ENCODE measurements at regions not wholly inside any gene's neighbourhood (a gene's known extent, or its start where the extent isn't known, plus 50 kb on each side); places are given as distances from the start of the nearest gene placed in this dataset.

DNA sequence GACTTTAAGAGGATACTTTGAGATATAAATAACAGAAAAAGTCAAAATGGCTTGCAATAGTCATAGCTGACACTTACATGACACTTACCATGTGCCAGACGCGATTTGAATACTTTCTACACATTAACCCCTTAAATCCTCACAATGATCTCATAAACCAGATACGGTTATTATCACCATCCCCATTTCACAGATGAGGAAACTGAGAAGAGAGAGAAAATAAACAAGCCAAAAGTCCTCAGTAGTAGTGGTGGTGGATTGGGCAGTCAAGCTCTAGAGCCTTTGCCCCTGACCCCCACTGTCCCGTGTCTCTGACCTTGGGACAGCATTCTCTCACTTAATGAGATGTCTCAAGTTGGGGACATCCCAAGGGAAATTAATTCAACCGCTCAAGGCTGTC lies 105.2 kb upstream of the TAF1B start:
- Mint-ChIP-seq H3K4me3 (no peak overlapping the region), H3K36me3 (ENCODE audit: low read depth) (peaks cover 1% of the 10 kb centered on the region), H3K27me3 (peaks cover 6% of the 10 kb centered on the region), H3K9me3 (peaks cover 14% of the 10 kb centered on the region), H3K4me1 (peaks cover 41% of the 10 kb centered on the region), H3K27ac (peak overlapping the region; percentile 9)
- DNase-seq, result no peak
- intact Hi-C loops (cut with micrococcal nuclease), result no loop called here

DNA sequence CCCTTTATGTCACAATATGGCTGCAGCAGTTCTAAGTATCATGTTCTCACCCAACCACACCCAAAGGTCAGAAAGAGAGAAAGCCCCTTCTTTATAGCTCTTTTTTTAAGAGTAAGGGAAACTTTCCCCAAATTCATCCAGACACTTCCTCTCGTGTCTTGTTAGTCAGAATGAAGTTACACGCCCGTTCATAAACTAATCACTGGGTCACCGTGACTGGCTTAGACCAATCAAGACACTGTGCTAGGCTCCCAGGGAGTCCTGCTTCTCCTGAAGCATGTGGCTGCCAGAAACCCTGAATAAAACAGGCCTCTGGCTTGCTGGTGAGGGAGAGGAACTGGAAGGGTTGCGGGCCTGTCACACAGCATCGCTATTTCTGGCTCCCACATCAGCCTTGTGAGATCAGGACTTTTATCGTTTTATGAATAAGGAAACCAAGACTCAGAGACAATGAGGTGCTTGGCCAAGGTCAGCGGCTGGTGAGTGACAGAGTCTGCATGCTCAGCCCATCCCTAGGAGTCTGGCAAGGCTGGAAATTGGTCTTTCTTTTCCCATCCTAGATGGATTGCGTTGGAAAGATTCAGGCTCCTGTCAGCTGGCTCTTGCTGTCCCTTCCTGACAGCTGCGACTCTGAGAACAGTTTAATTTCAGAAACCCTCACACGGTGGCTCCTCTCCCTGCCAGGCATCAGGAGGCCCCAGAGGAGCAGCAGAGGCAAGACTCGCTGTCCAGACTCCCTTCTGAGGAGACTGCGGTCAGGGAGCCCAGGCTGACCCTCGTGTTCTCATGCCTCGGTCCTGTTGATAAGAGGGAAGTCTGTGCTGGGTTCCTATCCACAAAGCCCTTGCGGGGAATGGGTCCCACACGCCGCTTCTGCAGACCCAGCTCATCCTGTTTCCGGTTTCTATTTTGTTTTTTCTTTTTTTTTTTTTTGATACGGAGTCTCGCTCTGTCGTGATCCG lies 104.5 kb upstream of the TAF1B start:
- peak overlapping the region; percentile 75 for H3K27ac Mint-ChIP-seq
- no peak for DNase-seq
- intact Hi-C loops (cut with micrococcal nuclease), result no loop called here
- peaks cover 14% of the 10 kb centered on the region for H3K9me3 Mint-ChIP-seq
- H3K36me3 Mint-ChIP-seq (ENCODE audit: low read depth), result peaks cover 1% of the 10 kb centered on the region
- peak overlapping the region; percentile 77 for H3K4me3 Mint-ChIP-seq
- peaks cover 41% of the 10 kb centered on the region for H3K4me1 Mint-ChIP-seq
- peaks cover 8% of the 10 kb centered on the region for H3K27me3 Mint-ChIP-seq

DNA sequence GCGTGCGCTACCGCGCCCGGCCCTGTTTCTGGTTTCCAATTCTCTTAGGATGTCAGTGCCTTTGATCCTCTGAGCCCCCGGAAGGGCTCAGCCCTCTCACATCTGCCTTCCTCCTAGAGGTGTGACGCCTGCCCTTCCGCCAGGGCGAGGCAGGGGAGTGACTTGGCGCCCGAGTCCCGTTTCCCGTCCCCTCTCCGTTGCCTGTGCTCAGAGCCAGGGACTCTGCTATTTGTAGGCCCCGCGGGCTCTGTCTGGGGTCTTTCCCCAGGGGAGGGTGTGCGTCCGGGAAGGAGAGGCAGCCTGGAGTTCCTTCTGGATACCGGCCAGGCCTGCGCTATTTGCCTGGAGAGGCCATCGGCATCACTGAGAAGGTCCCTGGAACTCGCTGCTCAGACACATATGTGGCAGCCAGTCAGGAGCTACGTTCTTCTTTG lies 103.7 kb upstream of the TAF1B start:
- intact Hi-C loops (cut with micrococcal nuclease), result no loop called here
- Mint-ChIP-seq H3K27ac (peak overlapping the region; percentile 75), H3K9me3 (peaks cover 11% of the 10 kb centered on the region), H3K27me3 (peaks cover 8% of the 10 kb centered on the region), H3K4me3 (peak overlapping the region; percentile 77), H3K4me1 (peaks cover 41% of the 10 kb centered on the region), H3K36me3 (ENCODE audit: low read depth) (peaks cover 1% of the 10 kb centered on the region)
- DNase-seq, result peak; percentile 82

DNA sequence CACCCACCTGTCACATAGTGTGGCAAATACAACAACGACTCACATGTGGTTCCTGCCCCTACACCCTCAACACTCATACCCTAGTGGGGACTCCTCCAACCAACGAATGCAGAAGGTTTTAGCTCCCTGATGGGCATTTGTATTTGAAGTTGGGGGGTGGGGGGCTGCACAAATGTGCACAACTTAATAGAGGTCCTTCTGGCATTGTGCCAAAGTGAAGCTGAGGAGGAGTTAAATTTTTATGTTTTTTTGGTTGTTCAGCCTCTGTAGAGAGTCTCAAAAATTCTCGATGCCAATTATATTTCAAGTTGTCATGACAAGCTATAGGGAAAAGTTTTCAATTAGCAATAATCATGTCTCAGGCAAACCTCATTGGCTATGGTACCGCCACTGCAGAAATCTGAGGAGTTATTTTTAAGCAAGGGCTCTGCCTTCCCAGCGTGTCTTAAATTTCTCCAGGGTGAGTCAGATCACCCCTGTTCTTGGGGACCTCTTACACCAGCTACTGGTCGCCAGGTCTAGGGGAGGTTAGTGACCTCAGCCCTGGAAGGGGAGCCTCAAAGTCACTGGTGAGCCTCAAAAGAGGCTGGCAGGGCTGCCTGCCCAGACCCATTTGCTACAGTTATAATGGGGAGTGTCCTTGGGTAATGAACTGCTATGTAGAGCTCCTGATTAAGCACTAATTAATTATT lies 102.7 kb upstream of the TAF1B start:
- peaks cover 10% of the 10 kb centered on the region for H3K27me3 Mint-ChIP-seq
- intact Hi-C loops (cut with micrococcal nuclease), result no loop called here
- H3K9me3 Mint-ChIP-seq, result peaks cover 7% of the 10 kb centered on the region
- H3K27ac Mint-ChIP-seq, result peak overlapping the region; percentile 64
- no peak for DNase-seq
- H3K36me3 Mint-ChIP-seq (ENCODE audit: low read depth), result no peaks in the 10 kb centered on the region
- no peak overlapping the region for H3K4me3 Mint-ChIP-seq
- peaks cover 33% of the 10 kb centered on the region for H3K4me1 Mint-ChIP-seq

DNA sequence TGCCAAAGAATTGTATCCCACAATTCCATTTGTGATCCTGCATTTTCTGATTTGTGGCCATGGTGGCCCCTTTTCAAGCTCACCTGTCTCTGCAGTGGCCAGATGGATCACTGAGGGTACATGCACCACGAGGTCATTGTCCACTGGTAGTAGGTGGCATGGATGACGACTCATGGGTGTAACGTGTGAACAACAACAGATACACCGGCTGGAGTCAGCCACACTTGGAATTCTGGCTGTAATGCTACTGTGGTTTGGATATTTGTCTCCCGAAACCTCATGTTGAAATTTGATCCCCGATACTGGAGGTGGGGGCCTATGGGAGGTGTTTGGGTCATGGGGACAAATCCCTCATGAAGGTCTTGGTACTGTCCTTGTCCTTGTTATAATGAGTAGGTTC lies 102.2 kb upstream of the TAF1B start:
- Mint-ChIP-seq H3K4me1 (peaks cover 28% of the 10 kb centered on the region), H3K27me3 (peaks cover 10% of the 10 kb centered on the region), H3K27ac (no peak overlapping the region), H3K36me3 (ENCODE audit: low read depth) (no peaks in the 10 kb centered on the region), H3K9me3 (peaks cover 7% of the 10 kb centered on the region), H3K4me3 (no peak overlapping the region)
- no peak for DNase-seq
- intact Hi-C loops (cut with micrococcal nuclease), result no loop called here

DNA sequence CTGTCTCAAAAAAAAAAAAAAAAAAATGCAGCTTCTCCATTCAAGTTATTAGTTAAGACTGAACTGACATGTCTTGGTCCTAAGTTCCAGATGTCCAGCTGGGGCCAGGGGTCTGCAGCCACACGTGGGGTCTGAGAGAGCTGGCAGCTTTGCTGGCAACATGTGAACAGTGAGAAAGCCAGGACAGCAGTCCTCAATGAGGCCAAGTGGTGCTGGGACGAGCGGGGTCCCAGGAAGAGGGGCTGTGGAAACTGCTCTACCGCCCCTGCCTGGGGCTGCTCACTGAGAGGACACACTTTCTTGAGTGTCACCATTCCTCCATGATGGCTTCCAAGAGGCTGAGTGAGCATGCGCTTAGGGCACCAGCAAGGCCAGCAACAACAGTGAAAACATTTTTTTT lies 100.7 kb upstream of the TAF1B start:
- Mint-ChIP-seq H3K27me3 (peaks cover 10% of the 10 kb centered on the region), H3K4me3 (no peak overlapping the region), H3K4me1 (peaks cover 17% of the 10 kb centered on the region), H3K36me3 (ENCODE audit: low read depth) (no peaks in the 10 kb centered on the region), H3K9me3 (peaks cover 7% of the 10 kb centered on the region), H3K27ac (no peak overlapping the region)
- DNase-seq, result no peak
- intact Hi-C loops (cut with micrococcal nuclease), result no loop called here

DNA sequence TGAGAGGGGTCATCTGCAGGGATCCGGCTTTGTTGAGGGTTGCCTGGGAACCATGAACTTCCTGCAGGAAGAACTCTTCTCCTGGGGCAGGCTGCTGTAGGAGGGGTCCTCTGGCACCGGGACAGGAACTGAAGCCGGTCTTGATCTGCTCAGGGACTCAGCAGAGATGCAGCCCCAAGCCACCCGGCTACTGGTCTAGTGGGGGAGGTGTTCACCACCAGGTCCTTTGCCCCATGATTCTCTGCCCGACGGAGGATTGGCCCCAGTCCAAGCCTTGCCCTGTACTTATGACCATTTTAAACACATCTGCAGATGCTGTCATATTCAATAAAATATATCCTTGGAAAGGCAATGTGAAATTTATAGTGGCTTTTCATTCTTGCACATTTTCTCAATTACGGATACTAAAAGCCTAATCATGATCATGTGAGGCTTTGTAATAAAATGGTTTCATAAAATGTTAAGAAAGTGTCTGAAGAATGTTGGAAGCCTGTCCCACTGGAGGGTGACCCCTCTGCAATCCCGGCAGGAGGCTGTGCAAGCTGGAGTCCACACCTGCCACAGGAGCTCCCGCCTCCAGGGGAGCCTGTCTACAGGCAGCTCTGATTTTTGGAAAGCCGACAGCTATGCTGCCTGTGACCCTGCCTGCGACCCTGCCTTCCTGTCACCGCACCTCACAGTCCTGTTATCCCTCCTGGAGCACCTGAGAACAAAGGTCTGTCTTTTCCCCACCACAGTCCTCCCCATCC lies 98.8 kb upstream of the TAF1B start:
- DNase-seq, result no peak
- H3K4me3 Mint-ChIP-seq, result no peak overlapping the region
- peaks cover 7% of the 10 kb centered on the region for H3K9me3 Mint-ChIP-seq
- peaks cover 10% of the 10 kb centered on the region for H3K27me3 Mint-ChIP-seq
- no peak overlapping the region for H3K27ac Mint-ChIP-seq
- H3K4me1 Mint-ChIP-seq, result peaks cover 13% of the 10 kb centered on the region
- no peaks in the 10 kb centered on the region for H3K36me3 Mint-ChIP-seq (ENCODE audit: low read depth)
- intact Hi-C loops (cut with micrococcal nuclease), result no loop called here

DNA sequence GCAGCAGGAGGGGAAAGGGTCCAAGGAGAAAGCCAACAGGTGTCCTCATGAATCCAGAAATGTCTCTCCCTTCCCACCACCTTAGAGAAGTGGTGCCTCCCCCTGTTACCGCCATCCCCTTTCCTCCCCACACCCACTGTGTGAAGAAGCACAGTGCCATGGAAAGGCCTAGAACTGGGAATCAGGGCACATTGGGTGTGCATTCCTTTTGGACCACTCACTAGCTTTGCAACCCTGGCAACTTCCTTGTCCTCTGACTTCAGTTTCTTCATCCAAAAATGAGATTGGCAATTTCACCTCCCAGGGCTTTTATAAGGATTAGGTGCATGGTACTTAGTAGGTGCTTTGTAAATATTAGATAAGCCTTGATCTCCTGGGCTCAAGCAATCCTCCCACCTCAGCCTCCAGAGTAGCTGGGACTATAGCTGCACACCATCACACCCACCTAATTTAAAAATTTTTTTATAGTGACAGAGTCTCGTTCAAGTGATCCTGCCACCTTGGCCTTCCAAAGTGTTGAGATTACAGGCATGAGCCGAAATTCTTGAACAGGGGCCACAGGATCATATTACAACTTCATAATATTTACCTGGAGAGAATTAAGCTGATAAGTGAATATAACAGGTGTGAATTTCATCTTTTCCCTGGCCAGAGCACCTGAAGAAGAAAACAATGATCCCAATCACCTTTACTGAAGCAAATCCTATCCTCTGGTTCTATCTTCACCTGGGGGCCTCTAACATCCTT lies 97.9 kb upstream of the TAF1B start:
- intact Hi-C loops (cut with micrococcal nuclease), result no loop called here
- no peak for DNase-seq
- Mint-ChIP-seq H3K27ac (no peak overlapping the region), H3K4me3 (no peak overlapping the region), H3K9me3 (peaks cover 5% of the 10 kb centered on the region), H3K36me3 (ENCODE audit: low read depth) (no peaks in the 10 kb centered on the region), H3K4me1 (peaks cover 13% of the 10 kb centered on the region), H3K27me3 (peaks cover 10% of the 10 kb centered on the region)

DNA sequence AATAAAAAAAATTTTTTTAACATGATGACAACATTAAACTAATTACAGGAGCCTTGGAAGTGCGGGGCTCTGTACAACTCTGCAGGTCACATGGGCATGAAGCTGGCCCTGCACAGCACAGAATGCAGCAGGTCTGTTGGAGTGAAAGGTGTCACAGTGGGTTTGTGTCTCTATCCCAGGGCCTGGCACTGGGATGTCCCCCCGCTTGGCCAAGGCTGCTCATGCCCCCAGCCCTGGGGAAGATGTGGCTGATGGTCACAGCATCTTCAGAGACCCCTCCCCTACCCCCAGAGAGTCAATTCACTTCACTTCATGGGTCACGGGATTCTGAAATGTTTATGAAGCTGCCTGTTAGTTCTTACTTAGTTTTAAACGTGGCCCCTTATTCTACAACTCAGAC lies 95.9 kb upstream of the TAF1B start:
- peaks cover 10% of the 10 kb centered on the region for H3K27me3 Mint-ChIP-seq
- H3K4me1 Mint-ChIP-seq, result peaks cover 30% of the 10 kb centered on the region
- no peak overlapping the region for H3K4me3 Mint-ChIP-seq
- no peak overlapping the region for H3K27ac Mint-ChIP-seq
- H3K36me3 Mint-ChIP-seq (ENCODE audit: low read depth), result no peaks in the 10 kb centered on the region
- DNase-seq, result no peak
- intact Hi-C loops (cut with micrococcal nuclease), result no loop called here
- H3K9me3 Mint-ChIP-seq, result no peaks in the 10 kb centered on the region

DNA sequence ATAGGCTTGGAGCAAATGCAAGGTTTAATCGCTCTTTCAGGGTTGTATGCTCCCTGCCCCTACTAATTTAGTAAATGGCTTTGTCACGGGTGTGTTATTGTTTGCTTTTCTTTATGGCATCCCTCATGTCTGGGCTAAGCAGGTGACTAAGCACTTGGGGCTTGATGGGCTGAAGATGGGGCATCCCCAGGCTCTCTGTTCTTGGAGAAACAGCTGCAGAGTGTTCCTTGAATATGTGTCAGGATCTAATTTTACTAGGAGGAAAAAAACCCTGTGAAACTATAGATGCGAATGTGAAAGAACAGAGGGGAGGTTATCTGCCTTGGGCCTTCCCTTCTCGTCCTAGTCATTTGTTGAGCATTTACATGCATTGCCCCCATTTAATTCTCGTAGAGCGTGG lies 94.7 kb upstream of the TAF1B start:
- intact Hi-C loops (cut with micrococcal nuclease), result no loop called here
- Mint-ChIP-seq H3K9me3 (no peaks in the 10 kb centered on the region), H3K36me3 (ENCODE audit: low read depth) (no peaks in the 10 kb centered on the region), H3K27me3 (peaks cover 7% of the 10 kb centered on the region), H3K4me1 (peaks cover 39% of the 10 kb centered on the region), H3K4me3 (no peak overlapping the region), H3K27ac (no peak overlapping the region)
- no peak for DNase-seq

DNA sequence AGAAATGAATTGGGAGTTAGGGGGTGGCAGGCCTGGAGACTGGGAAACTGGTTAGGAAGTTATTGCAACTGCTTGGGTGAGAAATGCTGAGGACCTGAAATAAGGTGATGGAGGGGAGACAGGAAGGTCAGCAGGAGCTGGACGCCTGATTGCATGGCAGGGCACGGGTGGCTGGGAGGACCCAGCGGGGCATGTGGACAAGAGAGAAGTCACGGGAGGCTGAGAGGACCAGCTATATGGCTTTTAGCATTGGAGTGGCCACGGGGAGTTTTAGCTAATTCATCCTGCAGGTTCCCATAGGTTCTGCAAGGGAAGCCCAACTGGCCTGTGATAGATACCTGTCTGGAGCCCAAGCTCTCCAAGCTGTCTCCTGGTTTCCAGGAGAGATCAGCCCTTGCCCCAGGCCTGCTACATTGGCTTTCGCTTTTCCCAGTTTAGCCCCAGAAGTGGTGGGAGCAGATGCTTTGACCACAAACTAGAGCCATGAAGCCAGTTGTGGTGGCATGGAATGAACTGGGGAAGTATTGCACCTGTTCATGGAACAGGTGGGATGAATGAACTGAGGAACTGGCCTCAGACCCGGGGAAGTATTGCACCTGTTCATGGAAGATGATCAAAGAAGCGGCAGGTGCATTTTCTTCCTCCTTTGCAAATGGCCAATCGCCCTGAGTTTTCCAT lies 93.6 kb upstream of the TAF1B start:
- no peaks in the 10 kb centered on the region for H3K9me3 Mint-ChIP-seq
- H3K27me3 Mint-ChIP-seq, result peaks cover 11% of the 10 kb centered on the region
- DNase-seq, result no peak
- peaks cover 49% of the 10 kb centered on the region for H3K4me1 Mint-ChIP-seq
- H3K27ac Mint-ChIP-seq, result no peak overlapping the region
- H3K4me3 Mint-ChIP-seq, result no peak overlapping the region
- H3K36me3 Mint-ChIP-seq (ENCODE audit: low read depth), result no peaks in the 10 kb centered on the region
- intact Hi-C loops (cut with micrococcal nuclease), result loop anchor here (5.0 kb wide), 1 partner anchor 48 kb away; no protein-coding TSS in a partner anchor

DNA sequence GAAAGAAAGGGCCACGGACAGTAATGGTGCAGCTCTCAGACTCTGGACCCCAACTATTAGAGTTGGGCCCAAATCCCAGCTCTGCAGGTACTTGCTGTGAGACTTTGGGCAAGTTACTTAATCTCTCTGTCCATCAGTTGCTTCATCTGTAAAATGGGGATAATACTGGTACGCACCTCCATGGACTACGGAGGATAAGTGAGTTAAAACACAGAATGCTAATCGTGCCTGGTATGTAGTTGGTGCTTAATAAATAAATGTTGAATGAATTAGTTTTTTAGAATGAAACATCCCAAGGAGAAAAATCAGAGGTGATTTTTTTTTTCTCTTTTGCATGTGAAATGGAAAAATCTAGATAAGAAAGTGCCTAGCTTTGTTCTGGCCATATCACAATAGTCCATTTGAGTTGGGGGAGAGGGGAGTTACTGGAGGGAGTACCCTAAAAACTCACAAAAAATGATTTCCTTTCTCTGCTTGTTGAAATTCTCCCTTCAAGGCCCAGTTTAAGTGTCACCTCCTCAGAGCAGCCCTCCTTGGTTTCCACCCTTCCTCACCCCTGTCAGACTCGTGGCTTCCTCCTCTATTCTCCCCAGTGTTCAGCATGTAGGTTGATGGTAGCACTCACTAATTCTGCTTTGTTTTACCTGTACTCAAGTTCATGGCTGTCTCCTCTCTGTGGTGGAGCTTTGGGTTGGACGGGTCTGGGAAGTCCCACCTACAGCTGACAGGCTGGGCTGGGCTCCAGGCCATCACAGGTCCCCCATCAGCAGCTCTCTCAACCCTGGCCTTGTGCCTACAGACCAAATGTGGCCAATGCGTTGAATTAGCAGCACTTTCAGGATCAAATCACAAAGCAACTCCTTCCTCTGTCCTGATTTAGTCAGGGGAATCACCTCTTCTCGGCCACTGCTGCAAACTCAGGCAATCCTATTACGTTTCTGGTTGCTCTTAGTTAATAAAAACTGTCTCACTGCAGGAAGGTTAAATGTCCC lies 92.8 kb upstream of the TAF1B start:
- Mint-ChIP-seq H3K4me3 (no peak overlapping the region), H3K27me3 (peaks cover 12% of the 10 kb centered on the region)

More for the DNA sequence above, 92.8 kb upstream of the TAF1B start:
- peaks cover 54% of the 10 kb centered on the region for H3K4me1 Mint-ChIP-seq
- intact Hi-C loops (cut with micrococcal nuclease), result loop anchor here (5.0 kb wide), 1 partner anchor 47 kb away; no protein-coding TSS in a partner anchor
- no peak for DNase-seq
- H3K9me3 Mint-ChIP-seq, result no peaks in the 10 kb centered on the region
- no peak overlapping the region for H3K27ac Mint-ChIP-seq
- no peaks in the 10 kb centered on the region for H3K36me3 Mint-ChIP-seq (ENCODE audit: low read depth)
